Cardiac fibroblast (primary cell): ENCODE measurements at regions not wholly inside any gene's neighbourhood (a gene's known extent, or its start where the extent isn't known, plus 50 kb on each side); places are given as distances from the start of the nearest gene placed in this dataset.

Experiments
- DNase-seq, 2 donors: peaks; one replicate each; pipeline versions ENCODE4 v3.0.0 to v3.0.0-alpha.2; 2010; ENCODE audit warnings: low read depth in 2 of 2
- H3K4me3 ChIP-seq, 2 donors: replicated peaks in 1 of 2; 1 replicate in 1 of 2; 2 replicates in 1 of 2; pipeline ENCODE4 v1.5.1; 2011; ENCODE audit warnings: low read depth in 2 of 2, low read length in 2 of 2, mild to moderate bottlenecking in 2 of 2, moderate library complexity in 1 of 2
- CTCF ChIP-seq: IDR thresholded peaks from one replicate; pipeline ENCODE4 v1.5.1; 2011; ENCODE audit warnings: low read depth, mild to moderate bottlenecking, low read length, inconsistent platforms

DNA sequence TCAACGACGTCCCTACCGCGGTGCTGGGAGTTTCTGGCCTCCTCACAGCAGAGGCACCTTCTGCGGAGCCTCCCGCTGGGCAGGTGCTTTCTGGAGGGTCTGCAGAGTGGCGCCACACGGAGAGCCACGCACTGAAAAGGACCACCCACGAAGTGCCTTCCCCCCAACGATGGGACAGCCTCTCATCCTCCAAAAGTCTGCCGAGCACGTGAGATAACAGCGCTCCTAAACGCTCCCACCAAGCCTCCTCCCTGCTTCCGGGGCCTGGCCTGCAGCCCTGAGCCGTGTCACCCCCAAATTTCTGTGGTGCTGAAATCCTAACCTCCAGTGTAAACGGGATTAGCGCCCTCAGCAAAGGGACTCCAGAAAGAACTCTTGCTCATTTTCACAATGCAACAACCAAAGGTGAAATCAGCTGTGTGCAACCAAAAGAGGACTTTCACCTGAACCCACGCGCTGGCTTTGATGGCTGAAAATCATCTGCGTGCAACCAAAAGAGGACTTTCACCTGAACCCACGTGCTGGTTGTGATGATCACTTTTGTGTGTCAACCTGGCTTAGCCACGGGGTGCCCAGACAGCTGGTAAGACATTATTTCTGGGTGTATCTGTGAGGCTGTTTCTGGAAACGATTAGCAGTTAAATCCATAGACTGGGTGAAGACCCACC is 924.6 kb downstream of the BRD1 start:
- DNase-seq: no peak
- TF ChIP-seq CTCF: no peak
- no peak overlapping the region for H3K4me3 ChIP-seq

DNA sequence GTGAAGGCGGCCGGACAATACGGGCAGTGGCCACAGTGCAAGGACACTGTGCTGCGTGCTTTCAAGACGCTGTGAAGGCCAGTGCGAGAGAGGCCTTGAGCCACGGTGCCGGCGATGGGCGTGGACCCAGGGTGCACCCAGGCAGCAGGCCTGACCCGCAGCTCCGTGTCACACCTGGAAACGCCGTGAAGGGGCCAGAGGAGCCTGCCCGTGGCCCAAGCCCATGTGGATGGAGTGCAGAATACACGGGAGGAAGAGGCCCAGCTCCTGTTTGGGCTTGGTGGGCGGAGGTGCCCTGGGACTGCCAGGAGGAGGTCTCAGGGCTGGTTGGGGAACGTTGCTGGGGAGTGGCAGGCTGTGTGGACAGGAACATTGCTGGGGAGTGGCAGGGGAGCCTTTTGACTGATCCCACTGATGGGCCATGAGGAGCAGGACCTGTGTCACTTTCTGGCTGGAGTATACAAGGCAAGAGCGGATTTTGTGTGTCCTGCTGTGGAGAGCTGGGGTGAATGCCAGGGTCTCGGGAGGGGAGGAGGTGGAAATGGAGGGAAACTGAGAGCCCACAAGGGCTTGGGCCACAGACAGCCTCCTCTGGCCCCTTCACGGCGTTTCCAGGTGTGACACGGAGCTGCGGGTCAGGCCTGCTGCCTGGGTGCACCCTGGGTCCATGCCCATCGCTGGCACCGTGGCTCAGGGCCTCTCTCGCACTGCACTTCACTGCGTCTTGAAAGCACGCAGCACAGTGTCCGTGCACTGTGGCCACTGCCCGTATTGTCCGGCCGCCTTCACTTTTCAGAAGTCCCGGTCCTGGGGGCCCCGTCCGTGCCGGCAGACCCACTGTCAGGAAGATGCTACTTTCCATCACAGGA is 925.4 kb downstream of the BRD1 start:
- no peak overlapping the region for H3K4me3 ChIP-seq
- no peak for TF ChIP-seq CTCF
- DNase-seq: no peak

GRCh38 chr22:48901324-48901723 is 926.3 kb downstream of the BRD1 start:
- TF ChIP-seq CTCF: no peak
- DNase-seq: no peak
- H3K4me3 ChIP-seq: no peak overlapping the region

GRCh38 chr22:48900626-48901025 is 927.0 kb downstream of the BRD1 start:
- H3K4me3 ChIP-seq: no peak overlapping the region
- no peak for DNase-seq
- no peak for TF ChIP-seq CTCF

GRCh38 chr22:48900327-48900597 is 927.4 kb downstream of the BRD1 start:
- no peak for DNase-seq
- TF ChIP-seq CTCF: no peak
- no peak overlapping the region for H3K4me3 ChIP-seq

DNA sequence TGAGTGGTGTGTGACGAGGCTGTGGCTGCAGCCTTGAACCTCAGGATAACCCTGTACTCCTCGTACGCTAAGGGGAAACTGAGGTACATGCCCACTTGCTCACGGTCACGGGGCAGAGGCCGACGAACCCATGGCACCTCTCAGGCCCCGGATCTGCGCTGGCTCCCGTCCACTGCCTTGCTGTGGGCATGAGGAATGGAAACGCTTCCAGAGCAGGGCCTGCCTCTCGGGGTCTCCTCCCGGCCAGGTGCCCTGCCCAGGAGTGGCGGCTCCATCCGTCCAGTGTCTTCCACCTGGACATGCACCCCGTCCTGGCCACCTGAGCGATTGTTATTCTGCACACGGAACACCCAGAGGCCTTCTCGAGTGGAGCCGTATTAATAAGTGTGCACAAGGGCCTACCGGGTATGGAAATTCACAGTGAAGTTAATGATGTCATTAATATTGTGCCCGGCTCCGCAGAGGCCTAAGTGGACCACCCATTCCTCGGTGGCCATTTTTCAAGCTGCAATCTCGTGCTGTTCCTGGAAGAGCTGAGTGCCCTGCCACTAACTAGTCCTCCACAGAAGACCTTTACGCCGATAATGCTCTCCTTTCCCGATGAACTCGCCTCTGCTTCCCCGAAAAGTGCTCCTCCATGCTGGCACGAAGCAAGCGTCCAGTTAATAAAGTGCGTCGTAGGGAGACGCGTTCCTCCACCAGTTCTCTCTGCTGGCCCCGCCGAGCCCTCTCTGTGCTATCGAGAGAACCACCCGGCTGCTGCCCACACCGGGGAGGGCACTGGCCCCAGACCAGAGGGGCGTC is 927.9 kb downstream of the BRD1 start:
- DNase-seq: no peak
- TF ChIP-seq CTCF: no peak
- no peak overlapping the region for H3K4me3 ChIP-seq
